CD14-positive monocyte (primary cell): ENCODE measurements at regions not wholly inside any gene's neighbourhood (a gene's known extent, or its start where the extent isn't known, plus 50 kb on each side); places are given as distances from the start of the nearest gene placed in this dataset.

Experiments
- DNase-seq, 3 donors: peaks; one replicate each; pipeline ENCODE4 v3.0.0-alpha.2; 2011 to 2022
- H2AFZ ChIP-seq: 2 replicates; pipeline ENCODE4 v1.6.0; 2012; ENCODE audit warnings: mild to moderate bottlenecking, low read depth, low read length, inconsistent platforms; ENCODE audit not compliant: insufficient read depth, poor library complexity, severe bottlenecking
- H3K27ac ChIP-seq, 2 donors: 1 replicate in 1 of 2; 2 replicates in 1 of 2; pipeline ENCODE4 v1.5.1; 2012 to 2013; ENCODE audit warnings: low read length in 2 of 2, control low read depth in 1 of 2, inconsistent platforms in 1 of 2, low read depth in 1 of 2, mild to moderate bottlenecking in 1 of 2
- H3K27me3 ChIP-seq, 2 donors: one replicate each; pipeline versions ENCODE4 v1.6.0 to v1.6.1; 2011 to 2013; ENCODE audit warnings: low read length in 2 of 2; ENCODE audit not compliant: control insufficient read depth in 2 of 2, insufficient read depth in 2 of 2
- H3K36me3 ChIP-seq, 2 donors: replicated peaks in 1 of 2; 1 replicate in 1 of 2; 2 replicates in 1 of 2; pipeline versions ENCODE4 v1.5.1 to v1.6.1; 2012 to 2013; ENCODE audit warnings: low read length in 2 of 2, control low read depth in 1 of 2, inconsistent platforms in 1 of 2, mild to moderate bottlenecking in 1 of 2; ENCODE audit not compliant: insufficient read depth in 2 of 2, control insufficient read depth in 1 of 2
- H3K4me1 ChIP-seq, 2 donors: 1 replicate in 1 of 2; 2 replicates in 1 of 2; pipeline versions ENCODE4 v1.5.1 to v1.6.1; 2012 to 2013; ENCODE audit warnings: low read length in 2 of 2, control low read depth in 1 of 2, inconsistent platforms in 1 of 2, mild to moderate bottlenecking in 1 of 2, moderate library complexity in 1 of 2; ENCODE audit not compliant: insufficient read depth in 2 of 2, control insufficient read depth in 1 of 2
- H3K4me2 ChIP-seq: replicated peaks from 2 replicates; pipeline ENCODE3; 2012; ENCODE audit warnings: low read length, moderate library complexity, mild to moderate bottlenecking; ENCODE audit not compliant: poor library complexity, severe bottlenecking; ENCODE audit errors: extremely low read depth
- H3K4me3 ChIP-seq, 3 experiments: fragments of 200-600 bp in 1 of 3; sonication (generic) in 1 of 3; replicated peaks in 1 of 3; 1 replicate in 2 of 3; 2 replicates in 1 of 3; pipeline ENCODE4 v1.5.1; 2011 to 2013; ENCODE audit warnings: low read length in 3 of 3, mild to moderate bottlenecking in 3 of 3, control low read depth in 2 of 3, low read depth in 2 of 3, inconsistent platforms in 1 of 3, moderate library complexity in 1 of 3
- H3K79me2 ChIP-seq: 2 replicates; pipeline ENCODE4 v1.6.0; 2012; ENCODE audit warnings: mild to moderate bottlenecking, control low read depth, inconsistent platforms, low read length, moderate library complexity; ENCODE audit not compliant: insufficient read depth
- H3K9ac ChIP-seq: 2 replicates; pipeline ENCODE4 v1.6.0; 2017; ENCODE audit warnings: low read length, mild to moderate bottlenecking; ENCODE audit not compliant: insufficient read depth, poor library complexity, severe bottlenecking
- H3K9me3 ChIP-seq, 2 donors: replicated peaks in 1 of 2; 1 replicate in 1 of 2; 2 replicates in 1 of 2; pipeline versions ENCODE4 v1.5.1 to v1.6.1; 2012 to 2013; ENCODE audit warnings: low read length in 2 of 2, control low read depth in 1 of 2; ENCODE audit not compliant: control insufficient read depth in 1 of 2, insufficient read depth in 1 of 2
- H4K20me1 ChIP-seq: 2 replicates; pipeline ENCODE4 v1.6.0; 2012; ENCODE audit warnings: mild to moderate bottlenecking, low read length, control low read depth, moderate library complexity; ENCODE audit not compliant: insufficient read depth
- H3K27ac Mint-ChIP-seq, 7 donors: one replicate each; pipeline ENCODE4 v1.8.0; 2020; ENCODE audit warnings: mild to moderate bottlenecking in 7 of 7, mixed read lengths in 7 of 7, moderate library complexity in 6 of 7, inconsistent platforms in 2 of 7
- H3K27me3 Mint-ChIP-seq, 3 donors: one replicate each; pipeline ENCODE4 v1.8.0; 2021 to 2022; ENCODE audit warnings: low read depth in 3 of 3, mild to moderate bottlenecking in 3 of 3, mixed read lengths in 3 of 3, moderate library complexity in 3 of 3, inconsistent platforms in 1 of 3
- H3K36me3 Mint-ChIP-seq, 2 donors: one replicate each; pipeline ENCODE4 v1.8.0; 2020; ENCODE audit warnings: mixed read lengths in 2 of 2, inconsistent platforms in 1 of 2, mild to moderate bottlenecking in 1 of 2
- H3K4me1 Mint-ChIP-seq: one replicate; pipeline ENCODE4 v1.8.0; 2020; ENCODE audit warnings: mild to moderate bottlenecking, mixed read lengths
- H3K4me3 Mint-ChIP-seq, 2 donors: one replicate each; pipeline ENCODE4 v1.8.0; 2020; ENCODE audit warnings: mild to moderate bottlenecking in 2 of 2, mixed read lengths in 2 of 2, moderate library complexity in 1 of 2
- H3K9me3 Mint-ChIP-seq, 7 donors: one replicate each; pipeline ENCODE4 v1.8.0; 2020 to 2022; ENCODE audit warnings: mixed read lengths in 7 of 7, mild to moderate bottlenecking in 6 of 7, moderate library complexity in 6 of 7, inconsistent platforms in 2 of 7
- CTCF ChIP-seq: fragments of 200-600 bp; IDR thresholded peaks from one replicate; pipeline ENCODE4 v1.8.0; 2022; ENCODE audit warnings: antibody characterized with exemption, mild to moderate bottlenecking
- WGBS: methylation state at CpG from one replicate; pipeline ENCODE4 v1.1.5; 2013; ENCODE audit warnings: missing lambda C conversion rate; ENCODE audit not compliant: insufficient coverage; 5-methylcytosine and 5-hydroxymethylcytosine counted together
- intact Hi-C, 2 donors: fragments of 100-400 bp; cut with micrococcal nuclease; formaldehyde crosslinking; loops; one replicate each; pipeline versions ENCODE4 v1.15.0 to v1.15.1; 2023

- H3K27me3 ChIP-seq = no peaks in the 10 kb centered on the region
These were observed 209.9 kb downstream of the PARM1 start for GRCh38 chr4:75142850-75143249.

DNA sequence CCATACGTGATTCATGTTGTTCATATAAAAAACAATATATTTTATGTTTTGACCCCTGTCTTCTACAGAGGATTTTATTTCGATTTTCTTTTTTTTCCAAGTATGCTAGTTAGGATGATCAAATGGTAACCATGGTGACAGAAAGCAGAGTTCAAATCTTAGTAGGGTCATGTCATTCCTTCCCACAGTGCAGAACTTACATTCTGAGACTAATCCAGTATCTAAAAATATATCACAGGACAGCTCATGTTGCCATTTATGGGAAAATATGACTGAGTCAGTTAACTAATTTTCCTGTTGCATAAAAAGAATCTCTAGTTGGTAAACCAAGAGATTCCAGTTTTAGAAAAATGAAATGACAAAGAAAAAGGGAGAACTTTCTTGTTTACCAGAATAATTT, 209.5 kb downstream of the PARM1 start:
- no peaks in the 10 kb centered on the region for H3K4me1 Mint-ChIP-seq
- no peak overlapping the region for H3K27ac ChIP-seq
- H3K4me2 ChIP-seq = no peak overlapping the region
- no peaks in the 10 kb centered on the region for H3K27me3 ChIP-seq
- H3K36me3 Mint-ChIP-seq = no peaks in the 10 kb centered on the region
- H3K79me2 ChIP-seq = no peaks in the 10 kb centered on the region
- DNase-seq = no peak
- peaks cover 0 to 3% (median 0%) of the 10 kb centered on the region in 7 donors for H3K9me3 Mint-ChIP-seq
- H3K9ac ChIP-seq = no peak overlapping the region
- H3K9me3 ChIP-seq = no peaks in the 10 kb centered on the region
- intact Hi-C loops = no loop called here
- no peak overlapping the region for H3K27ac Mint-ChIP-seq
- H3K4me1 ChIP-seq = no peaks in the 10 kb centered on the region
- H3K4me3 ChIP-seq = no peak overlapping the region
- no CpG with 5 or more reads among the region's 2 CpGs for WGBS
- no peak overlapping the region for H2AFZ ChIP-seq
- H3K4me3 Mint-ChIP-seq = no peak overlapping the region
- H4K20me1 ChIP-seq = no peaks in the 10 kb centered on the region
- H3K27me3 Mint-ChIP-seq = no peaks in the 10 kb centered on the region
- H3K36me3 ChIP-seq = no peaks in the 10 kb centered on the region
- TF ChIP-seq CTCF = no peak

More at GRCh38 chr4:75142850-75143249, 209.9 kb downstream of the PARM1 start:
- Mint-ChIP-seq H3K9me3 (peaks cover 0 to 3% (median 0%) of the 10 kb centered on the region in 7 donors), H3K27me3 (no peaks in the 10 kb centered on the region), H3K4me1 (no peaks in the 10 kb centered on the region), H3K27ac (no peak overlapping the region), H3K36me3 (no peaks in the 10 kb centered on the region), H3K4me3 (no peak overlapping the region)
- DNase-seq = no peak
- Histone ChIP-seq H3K27ac (no peak overlapping the region), H4K20me1 (no peaks in the 10 kb centered on the region), H3K36me3 (no peaks in the 10 kb centered on the region), H3K4me2 (no peak overlapping the region), H2AFZ (no peak overlapping the region), H3K4me3 (no peak overlapping the region), H3K79me2 (no peaks in the 10 kb centered on the region), H3K4me1 (no peaks in the 10 kb centered on the region), H3K9ac (no peak overlapping the region), H3K9me3 (no peaks in the 10 kb centered on the region)
- intact Hi-C loops = no loop called here
- no CpG with 5 or more reads among the region's 1 CpG for WGBS
- no peak for TF ChIP-seq CTCF
